Keratinocyte (primary cell): ENCODE measurements at regions not wholly inside any gene's neighbourhood (a gene's known extent, or its start where the extent isn't known, plus 50 kb on each side); places are given as distances from the start of the nearest gene placed in this dataset.

Source experiments
- DNase-seq: peaks from one replicate; pipeline ENCODE4 v3.0.0-alpha.2; 2011; ENCODE audit warnings: low read depth, missing footprints, low spot score
- FAIRE-seq: peaks from 2 replicates; lab custom pipeline; 2011; peaks lifted over from hg19 to GRCh38; lab: Jason Lieb, UNC
- H2AFZ ChIP-seq: 2 replicates; pipeline ENCODE4 v1.6.0; 2012; ENCODE audit warnings: low read length, control low read depth, inconsistent platforms; ENCODE audit not compliant: control insufficient read depth
- H3K27ac ChIP-seq: 2 replicates; pipeline ENCODE4 v1.5.1; 2011; ENCODE audit warnings: low read length; ENCODE audit not compliant: control insufficient read depth, insufficient read depth
- H3K27me3 ChIP-seq: 3 replicates; pipeline ENCODE4 v1.6.0; 2011; ENCODE audit warnings: low read length; ENCODE audit not compliant: control insufficient read depth, insufficient read depth; ENCODE audit errors: extremely low read depth
- H3K36me3 ChIP-seq, 2 experiments: 2 replicates in 1 of 2; 3 replicates in 1 of 2; pipeline ENCODE4 v1.5.1; 2011; ENCODE audit warnings: low read length in 2 of 2, mild to moderate bottlenecking in 1 of 2; ENCODE audit not compliant: control insufficient read depth in 2 of 2, insufficient read depth in 2 of 2; ENCODE audit errors: extremely low read depth in 1 of 2
- H3K4me1 ChIP-seq: 3 replicates; pipeline ENCODE4 v1.5.1; 2011; ENCODE audit warnings: low read length; ENCODE audit not compliant: control insufficient read depth, insufficient read depth; ENCODE audit errors: extremely low read depth
- H3K4me2 ChIP-seq: 3 replicates; pipeline ENCODE4 v1.6.0; 2011; ENCODE audit warnings: low read depth, low read length; ENCODE audit not compliant: control insufficient read depth, insufficient read depth; ENCODE audit errors: extremely low read depth
- H3K4me3 ChIP-seq, 3 experiments: fragments of 200-600 bp in 1 of 3; sonication (generic) in 1 of 3; 2 replicates in 2 of 3; 3 replicates in 1 of 3; pipeline ENCODE4 v1.5.1; 2011 to 2016; ENCODE audit warnings: low read length in 3 of 3, mild to moderate bottlenecking in 3 of 3, control low read depth in 2 of 3, inconsistent platforms in 1 of 3, low read depth in 1 of 3, mixed read lengths in 1 of 3, mixed run types in 1 of 3, moderate library complexity in 1 of 3; ENCODE audit not compliant: control insufficient read depth in 2 of 3, insufficient read depth in 2 of 3; ENCODE audit errors: extremely low read depth in 1 of 3
- H3K79me2 ChIP-seq: 2 replicates; pipeline ENCODE4 v1.6.0; 2012; ENCODE audit warnings: low read length; ENCODE audit not compliant: control insufficient read depth, insufficient read depth
- H3K9ac ChIP-seq: 3 replicates; pipeline ENCODE4 v1.6.0; 2011; ENCODE audit warnings: low read length; ENCODE audit not compliant: control insufficient read depth, insufficient read depth; ENCODE audit errors: extremely low read depth
- H3K9me1 ChIP-seq: 3 replicates; pipeline ENCODE4 v1.6.0; 2011; ENCODE audit warnings: low read length; ENCODE audit not compliant: control insufficient read depth, insufficient read depth; ENCODE audit errors: extremely low read depth
- H3K9me3 ChIP-seq: 2 replicates; pipeline ENCODE4 v1.5.1; 2012; ENCODE audit warnings: low read depth, low read length; ENCODE audit not compliant: control insufficient read depth
- H4K20me1 ChIP-seq: 3 replicates; pipeline ENCODE4 v1.6.0; 2011; ENCODE audit warnings: low read length; ENCODE audit not compliant: control insufficient read depth, insufficient read depth; ENCODE audit errors: extremely low read depth
- EZH2 ChIP-seq: IDR thresholded peaks from one replicate; pipeline ENCODE4 v1.6.1; 2012; ENCODE audit warnings: inconsistent platforms, mild to moderate bottlenecking, low read length, moderate library complexity
- dilution Hi-C: fragments of 300-500 bp; cut with MboI; formaldehyde crosslinking; loops from one replicate; pipeline ENCODE4 v1.7.0; 2020; ENCODE audit warnings: low sequenced_read_pairs; ENCODE audit not compliant: extremely low pct_ligation_motif_present
- TF ChIP-seq, protein P1 (sequence below), 3 experiments: IDR thresholded peaks in 1 of 3; conservative IDR thresholded peaks in 1 of 3; optimal IDR thresholded peaks in 1 of 3; 2 replicates in 2 of 3; 3 replicates in 1 of 3; pipeline versions ENCODE3 to v1.5.1; 2011; ENCODE audit warnings: low read length in 3 of 3, mild to moderate bottlenecking in 3 of 3, moderate library complexity in 2 of 3, control low read depth in 1 of 3, inconsistent platforms in 1 of 3; ENCODE audit not compliant: insufficient read depth in 2 of 3; ENCODE audit errors: extremely low read depth in 1 of 3

DNA sequence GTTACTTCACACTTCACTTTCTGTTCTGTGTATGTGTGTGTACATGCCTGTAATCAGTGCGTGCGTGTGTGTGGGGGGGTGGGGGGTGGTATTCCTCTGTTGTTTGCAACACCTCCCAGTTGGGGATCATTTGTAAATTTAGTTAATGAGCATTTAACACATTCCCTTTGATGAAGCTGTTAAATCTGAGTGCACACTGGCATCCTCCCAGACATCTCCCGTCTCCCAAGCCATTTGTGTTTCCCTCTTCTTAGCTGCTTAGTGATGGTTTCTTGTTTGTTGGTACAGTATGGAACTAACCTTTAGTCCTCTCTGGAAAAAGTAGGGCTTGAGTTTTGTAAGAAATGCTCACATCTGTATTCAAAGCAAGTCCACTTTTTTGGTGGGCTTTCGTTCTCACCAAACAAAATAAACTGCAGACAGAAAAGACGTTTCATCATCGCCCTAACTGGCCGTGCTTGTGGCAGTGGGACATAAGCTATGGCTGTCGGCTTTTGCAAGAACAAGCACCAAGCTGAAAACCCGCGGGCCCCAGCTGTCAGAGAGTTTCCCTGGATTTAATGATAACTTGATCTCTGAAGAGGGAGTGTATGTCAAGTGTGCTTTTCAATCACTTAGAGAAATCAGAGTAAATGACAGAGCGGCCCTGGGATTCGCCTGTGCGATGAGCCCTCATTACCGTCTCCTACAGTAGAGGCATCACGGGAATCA lies 54.9 kb upstream of the SASH1 start:
- dilution Hi-C loops, result no loop called here
- Histone ChIP-seq H3K4me1 (no peaks in the 10 kb centered on the region), H3K9me1 (no peaks in the 10 kb centered on the region), H2AFZ (no peak overlapping the region), H3K9me3 (no peaks in the 10 kb centered on the region), H3K36me3 (no peaks in the 10 kb centered on the region), H3K27ac (no peak overlapping the region), H3K4me2 (no peak overlapping the region), H4K20me1 (no peaks in the 10 kb centered on the region), H3K79me2 (no peaks in the 10 kb centered on the region), H3K4me3 (no peak overlapping the region), H3K27me3 (no peaks in the 10 kb centered on the region), H3K9ac (no peak overlapping the region)
- no peak for FAIRE-seq
- no peak for TF ChIP-seq EZH2
- TF ChIP-seq, protein P1, sequence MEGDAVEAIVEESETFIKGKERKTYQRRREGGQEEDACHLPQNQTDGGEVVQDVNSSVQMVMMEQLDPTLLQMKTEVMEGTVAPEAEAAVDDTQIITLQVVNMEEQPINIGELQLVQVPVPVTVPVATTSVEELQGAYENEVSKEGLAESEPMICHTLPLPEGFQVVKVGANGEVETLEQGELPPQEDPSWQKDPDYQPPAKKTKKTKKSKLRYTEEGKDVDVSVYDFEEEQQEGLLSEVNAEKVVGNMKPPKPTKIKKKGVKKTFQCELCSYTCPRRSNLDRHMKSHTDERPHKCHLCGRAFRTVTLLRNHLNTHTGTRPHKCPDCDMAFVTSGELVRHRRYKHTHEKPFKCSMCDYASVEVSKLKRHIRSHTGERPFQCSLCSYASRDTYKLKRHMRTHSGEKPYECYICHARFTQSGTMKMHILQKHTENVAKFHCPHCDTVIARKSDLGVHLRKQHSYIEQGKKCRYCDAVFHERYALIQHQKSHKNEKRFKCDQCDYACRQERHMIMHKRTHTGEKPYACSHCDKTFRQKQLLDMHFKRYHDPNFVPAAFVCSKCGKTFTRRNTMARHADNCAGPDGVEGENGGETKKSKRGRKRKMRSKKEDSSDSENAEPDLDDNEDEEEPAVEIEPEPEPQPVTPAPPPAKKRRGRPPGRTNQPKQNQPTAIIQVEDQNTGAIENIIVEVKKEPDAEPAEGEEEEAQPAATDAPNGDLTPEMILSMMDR (optimal IDR thresholded peaks at IDR 0.05 in 1 of 3, IDR thresholded peaks at IDR 0.05 in 1 of 3, conservative IDR thresholded peaks at IDR 0.05 in 1 of 3; ENCODE audit: extremely low read depth in 1 of 3, insufficient read depth in 2 of 3, low read length in 3 of 3), result no peak
- DNase-seq, result no peak

DNA sequence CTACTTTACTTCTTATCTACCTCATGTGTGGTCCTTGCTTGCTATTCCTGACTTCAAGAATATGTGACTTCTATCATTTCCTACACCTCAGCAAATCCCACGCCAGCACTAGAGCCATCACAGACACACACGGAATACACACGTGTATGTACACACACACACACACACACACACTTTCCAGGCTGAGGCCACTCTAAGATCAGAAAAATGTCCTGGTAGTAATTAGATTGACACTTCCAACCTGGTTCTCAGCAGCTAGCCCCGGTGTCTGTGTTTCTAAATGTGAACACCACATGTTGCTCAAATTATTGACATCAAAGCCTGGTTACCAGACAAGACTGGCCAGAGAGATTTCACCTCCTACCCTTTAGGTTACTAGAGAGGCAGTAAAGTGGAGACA lies 54.1 kb upstream of the SASH1 start:
- H3K27ac ChIP-seq, result no peak overlapping the region
- H3K4me2 ChIP-seq, result no peak overlapping the region
- no peak overlapping the region for H3K4me3 ChIP-seq
- H3K9me3 ChIP-seq, result no peaks in the 10 kb centered on the region
- TF ChIP-seq, protein P1 (optimal IDR thresholded peaks at IDR 0.05 in 1 of 3, IDR thresholded peaks at IDR 0.05 in 1 of 3, conservative IDR thresholded peaks at IDR 0.05 in 1 of 3; ENCODE audit: extremely low read depth in 1 of 3, insufficient read depth in 2 of 3, low read length in 3 of 3), result no peak
- no peak for TF ChIP-seq EZH2
- no peaks in the 10 kb centered on the region for H3K79me2 ChIP-seq
- H4K20me1 ChIP-seq, result no peaks in the 10 kb centered on the region
- H3K36me3 ChIP-seq, result no peaks in the 10 kb centered on the region
- H3K4me1 ChIP-seq, result no peaks in the 10 kb centered on the region
- FAIRE-seq, result no peak
- dilution Hi-C loops, result no loop called here
- no peaks in the 10 kb centered on the region for H3K27me3 ChIP-seq
- H3K9me1 ChIP-seq, result no peaks in the 10 kb centered on the region
- H2AFZ ChIP-seq, result no peak overlapping the region
- DNase-seq, result no peak
- no peak overlapping the region for H3K9ac ChIP-seq
